ENCODE measurements at regions not wholly inside any gene's neighbourhood (a gene's known extent, or its start where the extent isn't known, plus 50 kb on each side); places are given as distances from the start of the nearest gene placed in this dataset.

- TF ChIP-seq CTCF (IDR thresholded peaks at IDR 0.05): no peak
- TF ChIP-seq POLR2A (IDR thresholded peaks at IDR 0.05): no peak
Measured at GRCh38 chr15:61712129-61712759, 348.0 kb downstream of the VPS13C start.
